Effector CD4-positive, alpha-beta T cell (primary cell): ENCODE measurements at regions not wholly inside any gene's neighbourhood (a gene's known extent, or its start where the extent isn't known, plus 50 kb on each side); places are given as distances from the start of the nearest gene placed in this dataset.

ENCODE experiments used
- DNase-seq: peaks from one replicate; pipeline ENCODE4 v3.0.0-alpha.2; 2020

DNA sequence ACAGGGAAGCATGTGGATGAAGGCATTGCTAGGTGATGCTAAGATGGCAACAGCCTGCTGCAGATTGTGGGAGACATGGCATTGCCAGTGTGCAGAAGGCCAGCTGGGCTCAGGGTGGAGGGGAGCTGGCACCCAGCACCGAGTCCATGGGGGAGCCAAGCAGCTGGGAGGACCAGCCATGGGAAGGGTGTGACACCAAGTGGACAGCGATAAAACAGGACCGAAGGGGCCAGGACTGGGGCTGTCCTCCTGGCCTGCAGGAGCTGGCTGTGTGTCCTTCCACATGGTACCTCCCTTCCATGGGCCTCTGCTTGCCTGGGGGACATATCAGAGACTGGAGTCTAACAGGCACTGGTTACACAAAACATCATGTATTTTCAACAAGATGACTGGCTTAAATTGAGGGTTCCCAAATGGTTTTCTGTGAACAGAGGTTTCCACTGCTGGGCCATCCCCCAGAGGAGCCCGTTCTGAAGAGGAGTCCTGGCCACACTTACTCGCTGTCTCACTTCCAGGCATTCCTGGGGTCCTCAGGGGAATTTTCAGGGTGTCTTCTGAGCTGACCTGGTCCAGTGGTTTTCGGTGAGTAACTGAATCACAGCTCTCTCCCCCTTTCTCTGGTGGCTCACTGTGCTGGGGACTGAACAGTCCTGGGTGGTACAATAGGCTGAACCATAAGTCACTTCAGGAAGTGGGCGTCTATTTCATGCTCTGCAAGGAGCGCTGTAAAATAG is 60.4 kb upstream of the TNP1 start:
- DNase-seq = no peak

DNA sequence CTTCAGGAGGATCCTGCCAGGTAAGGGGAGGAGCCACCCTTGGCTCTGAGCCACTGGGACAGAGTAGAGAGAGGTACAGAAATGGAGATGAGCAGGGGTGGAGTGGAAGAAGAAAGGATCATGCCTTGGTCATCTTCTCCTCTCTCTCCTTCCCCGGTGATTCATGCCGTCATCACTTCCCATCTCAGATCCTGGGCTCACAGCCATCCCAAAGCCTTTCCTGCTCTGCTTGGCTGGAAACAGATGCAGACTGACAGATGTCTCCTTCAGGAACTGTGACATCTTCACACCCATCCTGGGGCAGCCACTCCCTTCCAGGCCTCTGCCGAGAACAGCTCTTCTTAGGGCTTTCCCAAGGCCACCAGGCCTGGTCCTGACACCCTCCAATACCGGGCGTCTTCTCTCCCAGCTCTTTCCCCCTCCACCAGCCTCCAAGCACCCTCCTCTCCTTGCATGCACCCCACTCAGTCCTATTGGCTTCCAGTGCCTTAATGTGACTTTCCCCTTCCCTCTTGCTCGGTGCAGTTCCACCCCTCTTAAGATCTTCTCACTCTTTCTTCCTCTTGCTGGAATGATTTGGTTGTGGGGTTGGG is 58.3 kb upstream of the TNP1 start:
- no peak for DNase-seq

DNA sequence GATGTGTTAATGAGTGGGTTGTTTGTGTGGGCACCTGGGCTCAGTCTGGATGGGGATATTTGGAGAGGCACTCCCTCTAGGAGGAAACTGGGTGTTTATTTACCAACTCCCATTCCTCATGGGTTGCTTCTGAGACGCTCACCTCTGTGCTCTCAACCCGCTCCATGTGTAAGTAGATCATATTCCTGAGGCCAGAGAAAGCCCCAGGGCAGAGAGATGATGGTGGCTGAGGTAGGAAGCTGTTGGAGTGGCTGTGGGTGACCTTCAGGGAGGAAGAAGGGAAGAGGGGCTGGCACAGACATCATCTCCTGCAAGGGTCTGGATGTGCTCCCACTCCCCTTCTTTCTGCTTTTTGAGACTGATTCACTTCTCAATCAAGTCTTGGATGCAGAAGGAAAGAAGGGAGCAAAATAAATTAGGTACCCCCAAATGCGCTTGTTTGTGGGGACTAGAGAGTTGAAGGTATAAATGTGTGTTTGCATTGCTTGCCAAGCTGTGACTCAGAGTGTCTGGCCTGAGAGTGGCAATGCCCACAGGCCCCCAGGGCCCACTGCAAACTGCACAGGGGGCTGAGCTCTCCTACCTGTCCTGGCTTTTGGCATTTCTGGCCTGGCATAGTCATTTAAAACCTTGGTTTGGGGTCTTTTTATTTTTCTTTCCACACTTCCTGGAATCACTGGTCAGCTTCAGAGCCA is 57.2 kb upstream of the TNP1 start:
- no peak for DNase-seq

DNA sequence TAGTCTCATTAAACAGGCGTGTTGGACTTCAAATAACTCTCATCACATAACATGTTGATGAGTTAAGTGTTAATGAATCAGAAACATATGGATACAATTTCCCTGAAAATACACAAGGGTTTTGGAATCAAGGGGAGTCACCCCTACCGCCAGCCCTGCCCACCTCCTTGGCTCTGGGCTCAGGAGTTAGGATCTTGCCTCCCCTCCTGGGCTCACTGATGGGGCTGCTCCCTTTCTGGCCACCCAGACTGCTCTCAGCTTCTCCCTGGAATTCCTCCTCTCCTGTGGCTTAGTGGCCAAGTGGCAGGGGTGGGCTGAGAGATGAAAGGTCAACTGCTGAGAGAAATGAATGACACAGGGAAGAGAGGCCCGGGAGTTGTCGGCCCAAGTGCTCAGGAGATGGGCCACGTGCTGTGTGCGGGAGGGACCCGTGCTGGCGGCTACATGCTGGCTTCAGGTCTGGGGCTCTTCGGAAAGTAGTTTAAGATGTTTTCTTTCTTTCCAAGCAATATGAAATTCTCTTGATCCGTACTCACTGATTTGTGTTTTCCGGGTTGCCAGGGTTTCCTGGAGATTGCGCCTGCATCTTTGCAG is 55.8 kb upstream of the TNP1 start:
- no peak for DNase-seq

DNA sequence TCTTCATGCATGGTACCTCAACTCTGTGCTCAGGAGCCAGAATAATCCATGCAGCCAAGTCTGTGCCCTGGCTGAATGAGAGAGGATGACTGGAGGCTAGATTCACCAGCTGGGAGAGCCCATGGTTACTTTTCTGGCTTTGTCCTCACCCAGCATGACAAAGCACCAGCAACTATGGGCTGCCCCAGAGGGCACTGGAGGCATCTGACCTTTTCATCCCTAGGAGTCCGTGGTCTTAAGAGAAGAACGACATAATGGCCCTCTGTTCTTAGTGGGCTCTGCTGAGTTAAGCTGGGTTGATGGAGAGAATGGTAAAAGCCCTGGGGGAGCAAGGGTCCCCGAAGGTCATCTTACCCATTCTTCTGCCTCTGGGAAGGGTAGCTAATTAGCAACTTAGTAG is 54.6 kb upstream of the TNP1 start:
- DNase-seq = no peak

DNA sequence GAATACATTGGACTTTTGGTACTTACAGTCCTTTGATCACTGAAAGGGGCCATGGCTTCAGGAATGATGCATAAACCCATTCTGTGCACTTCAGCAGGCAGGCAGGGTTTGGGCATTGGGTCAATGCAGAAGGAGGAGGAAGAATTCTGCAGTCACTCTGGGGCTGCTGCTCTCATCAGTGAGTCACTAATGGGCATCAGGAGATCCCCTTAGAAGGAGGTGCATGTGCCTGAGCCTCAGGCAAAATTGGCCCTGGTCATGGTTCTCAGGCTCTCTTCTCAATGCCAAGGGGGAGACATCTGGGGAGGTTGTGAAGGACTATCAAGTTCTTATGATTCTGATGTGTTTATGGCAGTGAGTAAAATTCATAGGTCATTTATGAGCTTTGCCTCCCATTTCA is 52.0 kb upstream of the TNP1 start:
- DNase-seq = no peak

DNA sequence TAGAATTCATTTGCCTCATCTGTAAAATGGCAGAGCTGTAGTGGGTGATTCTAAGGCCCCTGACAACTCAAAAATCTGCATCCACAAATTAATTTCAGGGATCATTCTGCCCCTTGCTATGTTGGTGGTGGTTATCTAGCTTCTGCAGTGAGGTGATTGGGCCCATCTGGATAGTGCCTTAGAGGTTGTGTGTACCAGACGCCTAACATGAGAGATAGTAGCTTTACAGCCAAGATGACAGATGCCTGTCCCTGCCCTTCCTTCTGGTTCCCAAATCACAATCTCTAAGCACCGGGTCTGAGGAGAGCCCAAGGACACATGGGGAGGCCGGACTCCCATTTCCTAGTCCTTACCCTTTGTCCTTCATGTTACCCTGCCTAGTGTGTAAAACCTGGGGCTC is 51.1 kb upstream of the TNP1 start:
- no peak for DNase-seq

DNA sequence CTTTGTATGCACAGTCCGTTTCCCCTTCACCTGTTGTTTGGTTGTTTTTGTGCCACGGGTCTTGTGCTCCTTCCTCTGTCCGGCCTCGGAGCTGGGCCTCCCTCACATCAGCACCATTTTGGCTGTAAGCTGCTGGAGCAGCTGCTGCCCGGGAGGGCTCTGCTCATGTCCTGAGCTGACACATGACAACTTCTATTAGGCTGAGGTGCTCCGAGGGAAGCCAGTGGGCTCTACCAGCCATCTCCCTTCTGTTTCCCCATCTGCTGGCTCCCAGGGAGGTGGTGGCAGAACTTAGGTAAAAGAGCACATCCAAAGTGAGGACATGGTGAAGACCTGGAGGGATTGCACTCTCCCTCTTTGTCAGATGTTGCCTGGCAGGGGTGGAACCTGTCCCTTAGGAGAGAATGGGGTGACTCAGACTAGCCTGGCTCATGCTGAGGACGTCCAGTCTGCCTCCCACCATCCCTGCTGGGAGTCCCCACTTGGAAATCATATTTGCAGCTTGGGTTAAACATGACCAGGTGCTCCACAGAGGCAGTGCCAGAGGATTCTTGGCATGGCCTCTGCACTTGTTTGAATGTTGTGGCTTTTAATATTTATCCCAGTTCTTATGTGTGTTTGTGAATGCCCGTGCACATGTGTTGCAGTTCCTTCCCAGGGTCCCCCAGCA is 49.8 kb upstream of the TNP1 start:
- no peak for DNase-seq
